ENCODE measurements at regions not wholly inside any gene's neighbourhood (a gene's known extent, or its start where the extent isn't known, plus 50 kb on each side); places are given as distances from the start of the nearest gene placed in this dataset.
"Not testable (repeated sequence)": the region's sequence is repeated elsewhere in the genome, so short reads cannot be mapped to it uniquely, and the experiment has no call there.

- Histone ChIP-seq H3K9me3 (ENCODE audit: insufficient read depth, low read length) (no peaks in the 10 kb centered on the region), H2AFZ (ENCODE audit: low read depth, low read length, severe bottlenecking) (no peak overlapping the region), H3K4me2 (ENCODE audit: low read depth, low read length, poor library complexity, severe bottlenecking) (no peak overlapping the region), H3K9me2 (replicated peaks; ENCODE audit: insufficient read depth, low read length) (no peaks in the 10 kb centered on the region), H3K79me2 (ENCODE audit: insufficient read depth, low read length) (no peaks in the 10 kb centered on the region), H3K27ac (ENCODE audit: low read depth, low read length) (no peak overlapping the region), H3F3A (ENCODE audit: insufficient read depth) (no peaks in the 10 kb centered on the region), H4K20me1 (ENCODE audit: low read depth, low read length) (no peaks in the 10 kb centered on the region), H3K36me3 (ENCODE audit: low read length) (no peaks in the 10 kb centered on the region), H3K4me3 (ENCODE audit: insufficient read depth, low read length, poor library complexity, severe bottlenecking) (no peak overlapping the region), H3K9ac (ENCODE audit: low read length) (no peak overlapping the region), H3K27me3 (ENCODE audit: low read length) (no peaks in the 10 kb centered on the region)
- TF ChIP-seq CTCF (IDR thresholded peaks at IDR 0.05; ENCODE audit: insufficient read depth, low read length, poor library complexity, severe bottlenecking) (no peak), EZH2phosphoT487 (conservative IDR thresholded peaks at IDR 0.05; ENCODE audit: low read length) (no peak)
Observed at GRCh38 chr2:95734976-95735890, 143.4 kb downstream of the TRIM43 start.

GRCh38 chr2:95738301-95738700, 146.5 kb downstream of the TRIM43 start:
- no peak for TF ChIP-seq CTCF (IDR thresholded peaks at IDR 0.05; ENCODE audit: insufficient read depth, low read length, poor library complexity, severe bottlenecking)
- TF ChIP-seq EZH2phosphoT487 (conservative IDR thresholded peaks at IDR 0.05; ENCODE audit: low read length): no peak
- Histone ChIP-seq H3K9me3 (ENCODE audit: insufficient read depth, low read length) (no peaks in the 10 kb centered on the region), H4K20me1 (ENCODE audit: low read depth, low read length) (no peaks in the 10 kb centered on the region), H3K4me3 (ENCODE audit: insufficient read depth, low read length, poor library complexity, severe bottlenecking) (no peak overlapping the region), H3K27ac (ENCODE audit: low read depth, low read length) (no peak overlapping the region), H3K4me2 (ENCODE audit: low read depth, low read length, poor library complexity, severe bottlenecking) (no peak overlapping the region), H3F3A (ENCODE audit: insufficient read depth) (no peaks in the 10 kb centered on the region), H3K36me3 (ENCODE audit: low read length) (no peaks in the 10 kb centered on the region), H3K27me3 (ENCODE audit: low read length) (no peaks in the 10 kb centered on the region), H3K9ac (ENCODE audit: low read length) (no peak overlapping the region), H3K9me2 (replicated peaks; ENCODE audit: insufficient read depth, low read length) (no peaks in the 10 kb centered on the region), H3K79me2 (ENCODE audit: insufficient read depth, low read length) (no peaks in the 10 kb centered on the region), H2AFZ (ENCODE audit: low read depth, low read length, severe bottlenecking) (no peak overlapping the region)

- H3K79me2 ChIP-seq (ENCODE audit: insufficient read depth, low read length); H3K27me3 ChIP-seq (ENCODE audit: low read length); H2AFZ ChIP-seq (ENCODE audit: low read depth, low read length, severe bottlenecking); H3K4me3 ChIP-seq (ENCODE audit: insufficient read depth, low read length, poor library complexity, severe bottlenecking); H3F3A ChIP-seq (ENCODE audit: insufficient read depth); H3K4me2 ChIP-seq (ENCODE audit: low read depth, low read length, poor library complexity, severe bottlenecking); H3K9ac ChIP-seq (ENCODE audit: low read length); H4K20me1 ChIP-seq (ENCODE audit: low read depth, low read length); H3K9me3 ChIP-seq (ENCODE audit: insufficient read depth, low read length); H3K9me2 ChIP-seq (replicated peaks; ENCODE audit: insufficient read depth, low read length); H3K27ac ChIP-seq (ENCODE audit: low read depth, low read length); H3K36me3 ChIP-seq (ENCODE audit: low read length): not testable (repeated sequence)
Observed at GRCh38 chr2:95752126-95752525, 160.3 kb downstream of the TRIM43 start.

- H2AFZ ChIP-seq (ENCODE audit: low read depth, low read length, severe bottlenecking); H3K36me3 ChIP-seq (ENCODE audit: low read length); H3K27ac ChIP-seq (ENCODE audit: low read depth, low read length); H3K27me3 ChIP-seq (ENCODE audit: low read length); H3K4me2 ChIP-seq (ENCODE audit: low read depth, low read length, poor library complexity, severe bottlenecking); H3K79me2 ChIP-seq (ENCODE audit: insufficient read depth, low read length); H3K9me3 ChIP-seq (ENCODE audit: insufficient read depth, low read length); H4K20me1 ChIP-seq (ENCODE audit: low read depth, low read length); H3K4me3 ChIP-seq (ENCODE audit: insufficient read depth, low read length, poor library complexity, severe bottlenecking); H3K9me2 ChIP-seq (replicated peaks; ENCODE audit: insufficient read depth, low read length); H3K9ac ChIP-seq (ENCODE audit: low read length); H3F3A ChIP-seq (ENCODE audit: insufficient read depth): not testable (repeated sequence)
Observed at GRCh38 chr2:95753812-95754211, 162.0 kb downstream of the TRIM43 start.

GRCh38 chr2:95754213-95754612, 162.4 kb downstream of the TRIM43 start:
- not testable (repeated sequence) for H3K27me3 ChIP-seq (ENCODE audit: low read length); H4K20me1 ChIP-seq (ENCODE audit: low read depth, low read length); H3K27ac ChIP-seq (ENCODE audit: low read depth, low read length)

GRCh38 chr2:95754819-95755563, 163.2 kb downstream of the TRIM43 start:
- H3F3A ChIP-seq (ENCODE audit: insufficient read depth); H3K79me2 ChIP-seq (ENCODE audit: insufficient read depth, low read length); H3K27me3 ChIP-seq (ENCODE audit: low read length); H3K36me3 ChIP-seq (ENCODE audit: low read length); H3K27ac ChIP-seq (ENCODE audit: low read depth, low read length); H3K4me2 ChIP-seq (ENCODE audit: low read depth, low read length, poor library complexity, severe bottlenecking); H3K9me2 ChIP-seq (replicated peaks; ENCODE audit: insufficient read depth, low read length); H2AFZ ChIP-seq (ENCODE audit: low read depth, low read length, severe bottlenecking); H3K9ac ChIP-seq (ENCODE audit: low read length); H3K9me3 ChIP-seq (ENCODE audit: insufficient read depth, low read length); H4K20me1 ChIP-seq (ENCODE audit: low read depth, low read length); H3K4me3 ChIP-seq (ENCODE audit: insufficient read depth, low read length, poor library complexity, severe bottlenecking): not testable (repeated sequence)

More at GRCh38 chr2:95754213-95754612, 162.4 kb downstream of the TRIM43 start:
- H3K9me2 ChIP-seq (replicated peaks; ENCODE audit: insufficient read depth, low read length); H3F3A ChIP-seq (ENCODE audit: insufficient read depth); H3K4me2 ChIP-seq (ENCODE audit: low read depth, low read length, poor library complexity, severe bottlenecking); H3K4me3 ChIP-seq (ENCODE audit: insufficient read depth, low read length, poor library complexity, severe bottlenecking); H3K36me3 ChIP-seq (ENCODE audit: low read length); H3K9ac ChIP-seq (ENCODE audit: low read length); H2AFZ ChIP-seq (ENCODE audit: low read depth, low read length, severe bottlenecking); H3K79me2 ChIP-seq (ENCODE audit: insufficient read depth, low read length); H3K9me3 ChIP-seq (ENCODE audit: insufficient read depth, low read length): not testable (repeated sequence)
